ENCODE measurements at regions not wholly inside any gene's neighbourhood (a gene's known extent, or its start where the extent isn't known, plus 50 kb on each side); places are given as distances from the start of the nearest gene placed in this dataset.

DNA sequence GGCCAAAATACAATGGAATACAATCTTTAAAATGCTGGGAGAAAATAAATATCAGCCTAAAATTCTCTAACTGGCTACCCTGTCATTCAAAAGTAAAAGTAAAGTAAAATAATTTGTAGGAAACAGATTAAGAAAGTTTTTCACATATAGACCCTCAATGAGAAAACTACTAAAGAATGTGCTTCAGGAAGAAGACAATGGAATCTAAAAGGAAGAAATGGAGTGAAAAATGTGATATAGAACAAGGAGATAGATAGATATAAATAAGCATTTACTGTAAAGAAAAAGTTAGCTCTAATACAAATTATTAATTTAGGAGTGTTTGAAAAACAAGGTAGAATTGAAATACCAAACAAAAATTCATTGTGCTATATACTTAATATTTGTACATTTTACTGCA lies 368.6 kb upstream of the MPDZ start:
- no peaks in the 10 kb centered on the region for H3K27me3 Mint-ChIP-seq (ENCODE audit: low read depth in 2 of 2)
- intact Hi-C loops (cut with micrococcal nuclease) = no loop called here
- ATAC-seq = no peak
- H3K27ac Mint-ChIP-seq = no peak overlapping the region
- TF ChIP-seq, protein P1, sequence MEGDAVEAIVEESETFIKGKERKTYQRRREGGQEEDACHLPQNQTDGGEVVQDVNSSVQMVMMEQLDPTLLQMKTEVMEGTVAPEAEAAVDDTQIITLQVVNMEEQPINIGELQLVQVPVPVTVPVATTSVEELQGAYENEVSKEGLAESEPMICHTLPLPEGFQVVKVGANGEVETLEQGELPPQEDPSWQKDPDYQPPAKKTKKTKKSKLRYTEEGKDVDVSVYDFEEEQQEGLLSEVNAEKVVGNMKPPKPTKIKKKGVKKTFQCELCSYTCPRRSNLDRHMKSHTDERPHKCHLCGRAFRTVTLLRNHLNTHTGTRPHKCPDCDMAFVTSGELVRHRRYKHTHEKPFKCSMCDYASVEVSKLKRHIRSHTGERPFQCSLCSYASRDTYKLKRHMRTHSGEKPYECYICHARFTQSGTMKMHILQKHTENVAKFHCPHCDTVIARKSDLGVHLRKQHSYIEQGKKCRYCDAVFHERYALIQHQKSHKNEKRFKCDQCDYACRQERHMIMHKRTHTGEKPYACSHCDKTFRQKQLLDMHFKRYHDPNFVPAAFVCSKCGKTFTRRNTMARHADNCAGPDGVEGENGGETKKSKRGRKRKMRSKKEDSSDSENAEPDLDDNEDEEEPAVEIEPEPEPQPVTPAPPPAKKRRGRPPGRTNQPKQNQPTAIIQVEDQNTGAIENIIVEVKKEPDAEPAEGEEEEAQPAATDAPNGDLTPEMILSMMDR (IDR thresholded peaks at IDR 0.05) = no peak
- no peak overlapping the region for H3K4me3 Mint-ChIP-seq
- Histone ChIP-seq H3K4me3 (ENCODE audit: low read length) (no peak overlapping the region), H3K9me3 (ENCODE audit: control insufficient read depth, insufficient read depth, low read length) (no peaks in the 10 kb centered on the region), H3K27ac (ENCODE audit: low read length) (no peak overlapping the region), H3K27me3 (ENCODE audit: control insufficient read depth, insufficient read depth, low read length) (no peaks in the 10 kb centered on the region), H3K36me3 (ENCODE audit: control insufficient read depth, insufficient read depth, low read length) (no peaks in the 10 kb centered on the region), H3K4me1 (ENCODE audit: control insufficient read depth, insufficient read depth, low read length) (no peaks in the 10 kb centered on the region)
- peaks cover 6 to 8% of the 10 kb centered on the region in 2 donors for H3K9me3 Mint-ChIP-seq
- DNase-seq = no peak
- no peaks in the 10 kb centered on the region for H3K4me1 Mint-ChIP-seq
- peaks cover 8% of the 10 kb centered on the region for H3K36me3 Mint-ChIP-seq

DNA sequence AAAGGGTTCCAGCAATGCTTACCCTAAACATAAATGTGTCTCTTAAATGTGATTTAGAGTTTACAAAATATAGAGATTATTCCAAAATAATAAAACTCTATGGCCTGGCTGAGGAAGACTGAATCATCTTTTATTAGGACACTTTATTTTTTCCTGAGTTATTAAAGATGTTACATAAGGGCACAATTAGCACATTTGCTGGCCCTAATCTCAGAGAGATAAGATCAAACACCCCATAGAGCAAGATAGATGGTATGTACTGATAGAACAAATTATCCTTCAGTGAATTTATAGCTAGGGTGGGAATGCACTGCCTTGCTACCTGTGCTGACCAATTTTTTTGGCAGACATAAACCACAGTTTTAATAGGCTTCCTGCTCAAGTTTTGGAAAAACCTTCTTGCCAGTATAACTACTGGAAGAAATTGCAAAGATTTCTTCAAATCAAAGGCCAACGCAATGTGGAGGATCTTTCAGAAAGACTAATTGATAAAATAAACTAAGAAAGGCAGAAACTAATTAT lies 367.1 kb upstream of the MPDZ start:
- Mint-ChIP-seq H3K27ac (no peak overlapping the region), H3K36me3 (peaks cover 1% of the 10 kb centered on the region), H3K27me3 (ENCODE audit: low read depth in 2 of 2) (no peaks in the 10 kb centered on the region), H3K4me3 (no peak overlapping the region), H3K4me1 (no peaks in the 10 kb centered on the region), H3K9me3 (peaks cover 2 to 8% of the 10 kb centered on the region in 2 donors)
- no peak for ATAC-seq
- Histone ChIP-seq H3K27ac (ENCODE audit: low read length) (no peak overlapping the region), H3K27me3 (ENCODE audit: control insufficient read depth, insufficient read depth, low read length) (no peaks in the 10 kb centered on the region), H3K36me3 (ENCODE audit: control insufficient read depth, insufficient read depth, low read length) (no peaks in the 10 kb centered on the region), H3K4me1 (ENCODE audit: control insufficient read depth, insufficient read depth, low read length) (no peaks in the 10 kb centered on the region), H3K9me3 (ENCODE audit: control insufficient read depth, insufficient read depth, low read length) (no peaks in the 10 kb centered on the region), H3K4me3 (ENCODE audit: low read length) (no peak overlapping the region)
- DNase-seq = no peak
- WGBS (ENCODE audit: insufficient coverage) = no CpG with 5 or more reads among the region's 1 CpG
- intact Hi-C loops (cut with micrococcal nuclease) = no loop called here
- TF ChIP-seq, protein P1 (IDR thresholded peaks at IDR 0.05) = no peak

DNA sequence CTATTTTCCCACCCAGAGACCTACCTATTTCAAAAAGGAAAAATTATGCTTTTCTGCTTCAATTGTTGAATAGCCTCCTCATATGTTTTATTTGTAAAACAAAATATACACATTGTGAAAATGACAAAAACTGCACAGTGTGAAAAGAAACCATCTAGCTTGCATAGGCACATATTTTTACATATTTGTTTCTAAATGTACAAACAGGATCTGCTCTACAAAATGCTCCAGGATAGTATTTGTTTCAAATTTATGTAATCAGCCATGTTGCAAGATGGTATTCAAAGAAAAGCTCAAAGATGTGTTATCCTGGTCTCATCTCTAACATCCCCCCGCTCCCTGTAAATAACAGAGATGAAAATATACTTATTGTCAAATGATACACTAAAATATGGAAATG lies 366.1 kb upstream of the MPDZ start:
- Histone ChIP-seq H3K4me1 (ENCODE audit: control insufficient read depth, insufficient read depth, low read length) (no peaks in the 10 kb centered on the region), H3K27me3 (ENCODE audit: control insufficient read depth, insufficient read depth, low read length) (no peaks in the 10 kb centered on the region), H3K9me3 (ENCODE audit: control insufficient read depth, insufficient read depth, low read length) (no peaks in the 10 kb centered on the region), H3K27ac (ENCODE audit: low read length) (no peak overlapping the region), H3K4me3 (ENCODE audit: low read length) (no peak overlapping the region), H3K36me3 (ENCODE audit: control insufficient read depth, insufficient read depth, low read length) (no peaks in the 10 kb centered on the region)
- DNase-seq (no peak), ATAC-seq (no peak)
- intact Hi-C loops (cut with micrococcal nuclease) = no loop called here
- Mint-ChIP-seq H3K9me3 (peaks cover 2 to 8% of the 10 kb centered on the region in 2 donors), H3K4me1 (no peaks in the 10 kb centered on the region), H3K27me3 (ENCODE audit: low read depth in 2 of 2) (no peaks in the 10 kb centered on the region), H3K4me3 (no peak overlapping the region), H3K36me3 (no peaks in the 10 kb centered on the region), H3K27ac (no peak overlapping the region)
- no CpG with 5 or more reads among the region's 1 CpG for WGBS (ENCODE audit: insufficient coverage)
- TF ChIP-seq, protein P1 (IDR thresholded peaks at IDR 0.05) = no peak

DNA sequence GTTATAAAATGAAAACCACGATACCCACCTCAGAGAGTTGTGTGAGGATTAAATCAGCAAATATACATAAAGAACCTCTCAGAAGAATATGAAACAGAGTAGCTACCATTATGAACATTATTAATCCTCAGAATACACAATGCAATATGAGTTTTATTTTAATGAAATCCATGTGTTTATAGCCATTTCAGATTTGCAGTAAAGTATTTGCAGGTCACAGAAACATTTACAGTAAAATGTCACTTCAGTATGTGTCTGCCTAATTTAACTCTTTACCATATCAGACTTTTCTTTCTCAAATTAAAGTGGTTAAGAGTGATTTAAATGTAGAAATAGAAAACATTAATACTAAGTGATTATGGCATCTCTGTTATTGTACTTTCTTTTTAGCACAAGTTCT lies 365.2 kb upstream of the MPDZ start:
- no peaks in the 10 kb centered on the region for H3K36me3 Mint-ChIP-seq
- no CpG with 5 or more reads among the region's 1 CpG for WGBS (ENCODE audit: insufficient coverage)
- TF ChIP-seq, protein P1 (IDR thresholded peaks at IDR 0.05) = no peak
- intact Hi-C loops (cut with micrococcal nuclease) = no loop called here
- H3K9me3 ChIP-seq (ENCODE audit: control insufficient read depth, insufficient read depth, low read length) = no peaks in the 10 kb centered on the region
- H3K27me3 ChIP-seq (ENCODE audit: control insufficient read depth, insufficient read depth, low read length) = no peaks in the 10 kb centered on the region
- DNase-seq (no peak), ATAC-seq (no peak)
- no peaks in the 10 kb centered on the region for H3K4me1 Mint-ChIP-seq
- H3K36me3 ChIP-seq (ENCODE audit: control insufficient read depth, insufficient read depth, low read length) = no peaks in the 10 kb centered on the region
- H3K27me3 Mint-ChIP-seq (ENCODE audit: low read depth in 2 of 2) = no peaks in the 10 kb centered on the region
- peaks cover 2 to 8% of the 10 kb centered on the region in 2 donors for H3K9me3 Mint-ChIP-seq
- H3K4me3 Mint-ChIP-seq = no peak overlapping the region
- no peaks in the 10 kb centered on the region for H3K4me1 ChIP-seq (ENCODE audit: control insufficient read depth, insufficient read depth, low read length)
- no peak overlapping the region for H3K27ac Mint-ChIP-seq
- H3K4me3 ChIP-seq (ENCODE audit: low read length) = no peak overlapping the region
- H3K27ac ChIP-seq (ENCODE audit: low read length) = no peak overlapping the region

Measured in natural killer cell (primary cell).